ENCODE measurements at regions not wholly inside any gene's neighbourhood (a gene's known extent, or its start where the extent isn't known, plus 50 kb on each side); places are given as distances from the start of the nearest gene placed in this dataset.

GRCh38 chr4:33268776-33269175 is 2548.6 kb downstream of the PCDH7 start:
- FAIRE-seq = no peak

GRCh38 chr4:33270403-33270802 is 2550.2 kb downstream of the PCDH7 start:
- FAIRE-seq = no peak

GRCh38 chr4:33272722-33273121 is 2552.6 kb downstream of the PCDH7 start:
- no peak for FAIRE-seq

- FAIRE-seq = no peak
Observed at GRCh38 chr4:33283818-33284217, 2563.6 kb downstream of the PCDH7 start.

- no peak for FAIRE-seq
Observed at GRCh38 chr4:33296876-33297455, 2576.8 kb downstream of the PCDH7 start.

GRCh38 chr4:33302321-33302720 is 2582.2 kb downstream of the PCDH7 start:
- no peak for FAIRE-seq

- no peak for FAIRE-seq
Observed at GRCh38 chr4:33306131-33306530, 2586.0 kb downstream of the PCDH7 start.

- no peak for FAIRE-seq
Observed at GRCh38 chr4:33316033-33316432, 2595.9 kb downstream of the PCDH7 start.

- FAIRE-seq = no peak
Observed at GRCh38 chr4:33316578-33316977, 2596.4 kb downstream of the PCDH7 start.

- FAIRE-seq = no peak
Observed at GRCh38 chr4:33323393-33323792, 2603.2 kb downstream of the PCDH7 start.

- no peak for FAIRE-seq
Observed at GRCh38 chr4:33334416-33334815, 2614.2 kb downstream of the PCDH7 start.

- no peak for FAIRE-seq
Observed at GRCh38 chr4:33339762-33340161, 2619.6 kb downstream of the PCDH7 start.

- FAIRE-seq = no peak
Observed at GRCh38 chr4:33340168-33340567, 2620.0 kb downstream of the PCDH7 start.

- FAIRE-seq = no peak
Observed at GRCh38 chr4:33349376-33349775, 2629.2 kb downstream of the PCDH7 start.

GRCh38 chr4:33357121-33357520 is 2637.0 kb downstream of the PCDH7 start:
- FAIRE-seq = no peak

- FAIRE-seq = no peak
Observed at GRCh38 chr4:33369446-33369845, 2649.3 kb downstream of the PCDH7 start.

- FAIRE-seq = no peak
Observed at GRCh38 chr4:33381816-33382215, 2661.6 kb downstream of the PCDH7 start.

- FAIRE-seq = no peak
Observed at GRCh38 chr4:33386764-33387163, 2666.6 kb downstream of the PCDH7 start.

GRCh38 chr4:33390976-33391375 is 2670.8 kb downstream of the PCDH7 start:
- FAIRE-seq = no peak

- no peak for FAIRE-seq
Observed at GRCh38 chr4:33395731-33396485, 2675.7 kb downstream of the PCDH7 start.

- FAIRE-seq = no peak
Observed at GRCh38 chr4:33400504-33400903, 2680.3 kb downstream of the PCDH7 start.

GRCh38 chr4:33407496-33407895 is 2687.3 kb downstream of the PCDH7 start:
- FAIRE-seq = no peak

GRCh38 chr4:33411182-33411581 is 2691.0 kb downstream of the PCDH7 start:
- FAIRE-seq = no peak

- FAIRE-seq = no peak
Observed at GRCh38 chr4:33421887-33422286, 2701.7 kb downstream of the PCDH7 start.

- no peak for FAIRE-seq
Observed at GRCh38 chr4:33422656-33423055, 2702.5 kb downstream of the PCDH7 start.

Measured in endometrium (tissue), 2 donors.